ENCODE measurements at regions not wholly inside any gene's neighbourhood (a gene's known extent, or its start where the extent isn't known, plus 50 kb on each side); places are given as distances from the start of the nearest gene placed in this dataset.

GRCh38 chr18:39167990-39168389 lies 1602.4 kb upstream of the CELF4 start:
- no peak overlapping the region for H3K4me3 ChIP-seq
- ATAC-seq: no peak
- no peaks in the 10 kb centered on the region for H3K4me1 ChIP-seq
- H3K9me3 ChIP-seq: no peaks in the 10 kb centered on the region
- H3K27me3 ChIP-seq: no peaks in the 10 kb centered on the region
- H3K27ac ChIP-seq: no peak overlapping the region
- no peak for DNase-seq
- intact Hi-C loops (cut with DNase I): no loop called here
- 60% methylated on average over 2 of the region's 2 CpGs for WGBS (ENCODE audit: insufficient coverage, low coverage, low lambda C conversion rate, missing lambda C conversion rate)
- no peaks in the 10 kb centered on the region for H3K36me3 ChIP-seq
- no peak for TF ChIP-seq POLR2A (IDR thresholded peaks at IDR 0.05)
- TF ChIP-seq, protein P1, sequence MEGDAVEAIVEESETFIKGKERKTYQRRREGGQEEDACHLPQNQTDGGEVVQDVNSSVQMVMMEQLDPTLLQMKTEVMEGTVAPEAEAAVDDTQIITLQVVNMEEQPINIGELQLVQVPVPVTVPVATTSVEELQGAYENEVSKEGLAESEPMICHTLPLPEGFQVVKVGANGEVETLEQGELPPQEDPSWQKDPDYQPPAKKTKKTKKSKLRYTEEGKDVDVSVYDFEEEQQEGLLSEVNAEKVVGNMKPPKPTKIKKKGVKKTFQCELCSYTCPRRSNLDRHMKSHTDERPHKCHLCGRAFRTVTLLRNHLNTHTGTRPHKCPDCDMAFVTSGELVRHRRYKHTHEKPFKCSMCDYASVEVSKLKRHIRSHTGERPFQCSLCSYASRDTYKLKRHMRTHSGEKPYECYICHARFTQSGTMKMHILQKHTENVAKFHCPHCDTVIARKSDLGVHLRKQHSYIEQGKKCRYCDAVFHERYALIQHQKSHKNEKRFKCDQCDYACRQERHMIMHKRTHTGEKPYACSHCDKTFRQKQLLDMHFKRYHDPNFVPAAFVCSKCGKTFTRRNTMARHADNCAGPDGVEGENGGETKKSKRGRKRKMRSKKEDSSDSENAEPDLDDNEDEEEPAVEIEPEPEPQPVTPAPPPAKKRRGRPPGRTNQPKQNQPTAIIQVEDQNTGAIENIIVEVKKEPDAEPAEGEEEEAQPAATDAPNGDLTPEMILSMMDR (IDR thresholded peaks at IDR 0.05): no peak

GRCh38 chr18:39166776-39167175 lies 1601.2 kb upstream of the CELF4 start:
- no peak overlapping the region for H3K27ac ChIP-seq
- H3K4me1 ChIP-seq: no peaks in the 10 kb centered on the region
- no peak overlapping the region for H3K4me3 ChIP-seq
- DNase-seq: no peak
- H3K36me3 ChIP-seq: no peaks in the 10 kb centered on the region
- no peak for ATAC-seq
- no peaks in the 10 kb centered on the region for H3K27me3 ChIP-seq
- no peak for TF ChIP-seq POLR2A (IDR thresholded peaks at IDR 0.05)
- TF ChIP-seq, protein P1 (IDR thresholded peaks at IDR 0.05): no peak
- intact Hi-C loops (cut with DNase I): no loop called here
- H3K9me3 ChIP-seq: no peaks in the 10 kb centered on the region

GRCh38 chr18:39162013-39162827 lies 1596.6 kb upstream of the CELF4 start:
- Histone ChIP-seq H3K27me3 (no peaks in the 10 kb centered on the region), H3K9me3 (no peaks in the 10 kb centered on the region), H3K27ac (no peak overlapping the region), H3K4me3 (no peak overlapping the region), H3K36me3 (no peaks in the 10 kb centered on the region), H3K4me1 (no peaks in the 10 kb centered on the region)
- no peak for ATAC-seq
- 89% methylated on average over 8 of the region's 11 CpGs for WGBS (ENCODE audit: insufficient coverage, low coverage, low lambda C conversion rate, missing lambda C conversion rate)
- DNase-seq: no peak
- TF ChIP-seq POLR2A (IDR thresholded peaks at IDR 0.05): no peak
- TF ChIP-seq, protein P1 (IDR thresholded peaks at IDR 0.05): no peak
- intact Hi-C loops (cut with DNase I): no loop called here

DNA sequence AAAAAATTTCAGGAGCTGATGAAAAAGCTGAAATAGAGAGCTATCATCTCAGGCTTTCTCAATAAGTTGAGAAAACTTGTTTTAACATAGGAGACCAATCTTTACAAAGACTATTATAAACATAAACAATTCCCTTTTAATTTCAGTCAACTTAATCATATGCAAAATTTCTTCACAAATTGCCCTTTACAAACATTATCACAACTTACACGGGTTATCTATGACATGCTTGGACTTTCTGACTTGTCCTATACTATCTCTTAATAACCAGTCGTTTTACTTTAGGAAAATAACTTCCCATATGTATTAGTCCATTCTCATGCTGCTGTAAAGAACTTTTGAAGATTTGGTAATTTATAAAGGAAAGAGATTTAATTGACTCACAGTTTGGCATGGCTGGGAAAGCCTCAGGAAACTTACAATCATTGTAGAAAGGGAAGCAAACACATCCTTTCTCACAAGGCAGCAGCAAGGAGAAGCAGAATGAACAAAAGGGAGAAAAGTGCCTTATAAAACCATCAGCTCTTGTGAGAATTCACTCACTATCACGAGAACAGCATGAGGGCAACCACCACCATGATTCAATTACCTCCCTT lies 1583.7 kb upstream of the CELF4 start:
- no peaks in the 10 kb centered on the region for H3K27me3 ChIP-seq
- no peak overlapping the region for H3K27ac ChIP-seq
- intact Hi-C loops (cut with DNase I): no loop called here
- H3K9me3 ChIP-seq: no peaks in the 10 kb centered on the region
- ATAC-seq: no peak
- no peaks in the 10 kb centered on the region for H3K4me1 ChIP-seq
- whole genome bisulfite sequencing (ENCODE audit: insufficient coverage, low coverage, low lambda C conversion rate, missing lambda C conversion rate): 24% methylated on average over 3 of the region's 3 CpGs
- H3K36me3 ChIP-seq: no peaks in the 10 kb centered on the region
- TF ChIP-seq, protein P1 (IDR thresholded peaks at IDR 0.05): no peak
- TF ChIP-seq POLR2A (IDR thresholded peaks at IDR 0.05): no peak
- H3K4me3 ChIP-seq: no peak overlapping the region
- no peak for DNase-seq
